ENCODE measurements at regions not wholly inside any gene's neighbourhood (a gene's known extent, or its start where the extent isn't known, plus 50 kb on each side); places are given as distances from the start of the nearest gene placed in this dataset.

DNA sequence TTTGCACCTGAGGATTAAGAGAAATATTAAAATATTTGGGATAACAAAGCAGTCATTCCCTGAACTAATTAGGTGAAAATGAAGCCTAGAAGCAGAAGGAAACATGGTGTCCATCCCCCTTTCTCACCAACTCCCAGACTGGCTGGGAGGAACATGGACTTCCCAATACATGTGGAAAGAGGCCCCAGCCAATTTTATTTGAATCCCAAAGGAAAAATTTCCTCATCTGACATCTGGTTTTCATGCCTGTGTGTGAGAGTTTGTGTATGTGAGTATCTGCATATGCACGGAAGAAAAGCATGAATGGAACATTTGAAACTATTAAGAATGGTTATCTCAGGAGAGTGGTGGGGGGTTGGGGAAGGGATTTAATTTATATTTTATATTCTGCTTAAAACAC, 84.3 kb downstream of the COPS8 start:
- H3K27me3 ChIP-seq (ENCODE audit: control insufficient read depth, low read length): no peaks in the 10 kb centered on the region
- no peaks in the 10 kb centered on the region for H3F3A ChIP-seq (ENCODE audit: control insufficient read depth, insufficient read depth)
- no peaks in the 10 kb centered on the region for H3K4me1 ChIP-seq (ENCODE audit: control insufficient read depth, low read length)
- H3K9me3 ChIP-seq (ENCODE audit: control insufficient read depth, insufficient read depth, low read length): peaks cover 5% of the 10 kb centered on the region; the same call in 1 of the 2 replicates
- H4K20me1 ChIP-seq (ENCODE audit: control insufficient read depth, insufficient read depth, low read depth, low read length): no peaks in the 10 kb centered on the region
- no peaks in the 10 kb centered on the region for H3K36me3 ChIP-seq (ENCODE audit: control insufficient read depth, low read length)
- H3K4me3 ChIP-seq (ENCODE audit: low read length): no peak overlapping the region
- no peak overlapping the region for H3K4me2 ChIP-seq (ENCODE audit: low read length)
- H3K79me2 ChIP-seq (ENCODE audit: control insufficient read depth, low read length): no peaks in the 10 kb centered on the region
- TF ChIP-seq CTCF (IDR thresholded peaks at IDR 0.05; ENCODE audit: low read depth, low read length, poor library complexity, severe bottlenecking): no peak
- no peak for TF ChIP-seq EZH2phosphoT487 (IDR thresholded peaks at IDR 0.05; ENCODE audit: borderline replicate concordance, low read length)
- H3K9me2 ChIP-seq (replicated peaks; ENCODE audit: control insufficient read depth, low read length): no peaks in the 10 kb centered on the region
- H3K27ac ChIP-seq (ENCODE audit: low read depth, low read length): no peak overlapping the region

DNA sequence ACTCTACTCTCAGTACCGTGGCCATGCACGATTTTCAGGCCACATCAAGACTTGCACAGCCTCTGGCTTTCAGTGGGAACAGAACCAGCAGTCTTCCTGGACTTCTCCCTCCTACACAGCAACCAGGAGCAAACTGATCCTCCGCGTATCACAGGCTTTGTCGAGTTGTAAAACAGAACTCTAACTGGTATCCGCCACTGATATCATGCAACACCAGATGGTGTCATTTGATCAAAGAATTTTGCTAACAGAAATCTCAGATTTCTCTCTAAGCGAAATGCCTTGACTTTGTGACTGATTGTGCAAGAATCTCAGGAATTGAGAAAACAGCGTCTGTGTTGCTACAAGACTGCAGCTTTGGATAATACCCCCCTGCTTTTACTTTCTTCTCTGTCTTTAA, 85.7 kb downstream of the COPS8 start:
- no peaks in the 10 kb centered on the region for H3K4me1 ChIP-seq (ENCODE audit: control insufficient read depth, low read length)
- no peak for TF ChIP-seq EZH2phosphoT487 (IDR thresholded peaks at IDR 0.05; ENCODE audit: borderline replicate concordance, low read length)
- TF ChIP-seq CTCF (IDR thresholded peaks at IDR 0.05; ENCODE audit: low read depth, low read length, poor library complexity, severe bottlenecking): no peak
- no peaks in the 10 kb centered on the region for H3K27me3 ChIP-seq (ENCODE audit: control insufficient read depth, low read length)
- H3K36me3 ChIP-seq (ENCODE audit: control insufficient read depth, low read length): no peaks in the 10 kb centered on the region
- H3K4me3 ChIP-seq (ENCODE audit: low read length): no peak overlapping the region
- no peaks in the 10 kb centered on the region for H3K79me2 ChIP-seq (ENCODE audit: control insufficient read depth, low read length)
- H3K27ac ChIP-seq (ENCODE audit: low read depth, low read length): no peak overlapping the region
- H3F3A ChIP-seq (ENCODE audit: control insufficient read depth, insufficient read depth): no peaks in the 10 kb centered on the region
- peaks cover 5% of the 10 kb centered on the region; the same call in 1 of the 2 replicates for H3K9me3 ChIP-seq (ENCODE audit: control insufficient read depth, insufficient read depth, low read length)
- no peaks in the 10 kb centered on the region for H4K20me1 ChIP-seq (ENCODE audit: control insufficient read depth, insufficient read depth, low read depth, low read length)
- no peak overlapping the region for H3K4me2 ChIP-seq (ENCODE audit: low read length)
- H3K9me2 ChIP-seq (replicated peaks; ENCODE audit: control insufficient read depth, low read length): no peaks in the 10 kb centered on the region

- H3K9me2 ChIP-seq (replicated peaks; ENCODE audit: control insufficient read depth, low read length): no peaks in the 10 kb centered on the region
- no peak overlapping the region for H3K4me2 ChIP-seq (ENCODE audit: low read length)
- no peaks in the 10 kb centered on the region for H3K27me3 ChIP-seq (ENCODE audit: control insufficient read depth, low read length)
- H3K27ac ChIP-seq (ENCODE audit: low read depth, low read length): no peak overlapping the region
- no peak overlapping the region for H3K4me3 ChIP-seq (ENCODE audit: low read length)
- H4K20me1 ChIP-seq (ENCODE audit: control insufficient read depth, insufficient read depth, low read depth, low read length): no peaks in the 10 kb centered on the region
- no peaks in the 10 kb centered on the region for H3K4me1 ChIP-seq (ENCODE audit: control insufficient read depth, low read length)
- no peaks in the 10 kb centered on the region for H3K36me3 ChIP-seq (ENCODE audit: control insufficient read depth, low read length)
- peaks cover 5% of the 10 kb centered on the region; the same call in 1 of the 2 replicates for H3K9me3 ChIP-seq (ENCODE audit: control insufficient read depth, insufficient read depth, low read length)
- H3K79me2 ChIP-seq (ENCODE audit: control insufficient read depth, low read length): no peaks in the 10 kb centered on the region
- H3F3A ChIP-seq (ENCODE audit: control insufficient read depth, insufficient read depth): no peaks in the 10 kb centered on the region
- TF ChIP-seq EZH2phosphoT487 (IDR thresholded peaks at IDR 0.05; ENCODE audit: borderline replicate concordance, low read length) (no peak), CTCF (IDR thresholded peaks at IDR 0.05; ENCODE audit: low read depth, low read length, poor library complexity, severe bottlenecking) (no peak)
Measured at GRCh38 chr2:237171881-237172280, 86.2 kb downstream of the COPS8 start.
